GM18499 (cell line): ENCODE measurements at regions not wholly inside any gene's neighbourhood (a gene's known extent, or its start where the extent isn't known, plus 50 kb on each side); places are given as distances from the start of the nearest gene placed in this dataset.

ENCODE experiments used
- ATAC-seq: cut with Tn5 transposase; IDR thresholded peaks from one replicate; pipeline ENCODE4 v1.9.1; 2021; ENCODE audit warnings: moderate number of reproducible peaks; ENCODE audit not compliant: insufficient read depth, unreplicated experiment

DNA sequence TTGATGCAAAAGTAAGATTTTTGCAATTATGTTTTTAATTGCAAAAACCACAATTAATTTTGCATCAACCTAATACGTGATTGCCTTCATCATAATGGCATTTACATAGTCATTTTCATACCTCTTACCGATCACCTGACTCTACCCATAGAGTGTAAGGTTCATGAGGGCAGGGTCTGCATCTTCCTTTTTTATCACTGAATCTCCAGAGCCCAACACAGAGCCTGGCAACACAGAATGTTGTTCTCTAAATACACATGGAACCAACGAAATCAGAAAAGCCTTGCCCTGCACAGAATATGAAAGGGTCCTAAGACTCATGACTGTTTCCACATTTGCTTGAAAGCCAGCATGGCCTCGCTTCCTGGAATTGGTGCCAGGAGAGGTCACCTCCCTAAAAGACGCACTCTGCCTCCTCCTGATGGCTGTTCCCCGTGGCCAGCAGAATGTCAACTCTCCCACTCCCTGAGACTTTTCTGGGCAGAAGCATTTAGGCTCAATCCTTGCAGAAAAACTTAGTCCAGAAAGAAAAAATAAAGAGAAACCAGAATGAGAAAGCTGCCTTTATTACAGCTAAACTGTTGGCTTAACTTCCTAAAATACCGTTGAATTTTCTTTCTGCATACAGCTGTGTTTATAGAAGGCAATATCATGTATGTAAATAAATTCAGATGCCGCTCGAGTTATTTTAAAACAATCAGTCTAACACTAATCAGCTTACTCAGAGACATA lies 327.8 kb upstream of the MAF start:
- ATAC-seq: no peak

DNA sequence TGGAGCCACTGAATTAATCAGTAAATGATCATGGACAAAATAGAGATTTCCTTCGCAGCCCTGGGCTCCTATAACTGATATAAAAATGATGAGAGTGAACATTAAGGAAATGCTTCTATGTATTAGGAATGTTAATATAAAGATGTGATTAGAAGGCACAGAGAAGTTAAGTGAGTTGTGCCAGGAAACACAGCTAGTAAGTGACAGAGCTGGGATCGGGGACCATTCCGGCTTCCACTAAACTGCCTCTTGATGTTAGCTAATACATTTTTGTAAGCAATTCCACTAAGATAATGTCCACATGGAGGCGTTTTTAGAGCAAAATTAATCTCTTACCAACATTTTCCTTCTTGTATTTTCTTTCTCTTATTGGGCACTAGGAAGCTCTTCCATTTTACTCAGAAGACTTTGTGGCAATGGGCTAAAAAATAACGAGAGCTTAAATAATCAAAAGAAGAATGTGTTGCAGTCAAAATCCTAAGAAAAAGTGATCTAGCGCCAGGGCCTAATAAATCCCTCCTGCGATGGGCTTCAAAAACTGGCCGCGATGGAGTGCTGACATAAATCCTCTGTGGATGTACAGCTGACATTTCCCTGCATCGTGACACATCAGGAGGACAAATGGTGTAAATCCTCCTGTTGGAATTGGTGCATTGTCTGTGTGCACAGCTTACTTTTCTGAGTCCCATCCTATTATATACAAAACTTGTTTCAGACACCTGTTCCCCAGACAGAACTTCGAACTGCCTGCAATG lies 326.1 kb upstream of the MAF start:
- ATAC-seq: no peak

DNA sequence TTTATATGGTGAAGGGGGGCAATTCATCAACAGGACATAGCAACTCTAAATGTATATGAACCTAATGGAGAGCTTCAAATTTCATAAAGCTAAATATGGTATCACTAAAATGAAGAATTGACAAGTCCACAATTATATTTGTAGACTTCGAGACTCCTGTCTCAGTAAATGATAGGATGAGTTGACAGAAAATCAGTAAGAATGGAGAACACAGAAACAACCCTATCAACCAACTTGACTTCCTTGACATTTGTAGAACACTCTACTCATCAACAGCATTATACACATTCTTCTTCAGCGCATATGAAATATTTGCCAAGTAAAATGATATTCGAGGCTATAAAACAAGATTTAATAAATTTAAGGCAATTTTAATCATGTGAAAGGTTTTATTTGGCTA lies 322.9 kb upstream of the MAF start:
- ATAC-seq: no peak

DNA sequence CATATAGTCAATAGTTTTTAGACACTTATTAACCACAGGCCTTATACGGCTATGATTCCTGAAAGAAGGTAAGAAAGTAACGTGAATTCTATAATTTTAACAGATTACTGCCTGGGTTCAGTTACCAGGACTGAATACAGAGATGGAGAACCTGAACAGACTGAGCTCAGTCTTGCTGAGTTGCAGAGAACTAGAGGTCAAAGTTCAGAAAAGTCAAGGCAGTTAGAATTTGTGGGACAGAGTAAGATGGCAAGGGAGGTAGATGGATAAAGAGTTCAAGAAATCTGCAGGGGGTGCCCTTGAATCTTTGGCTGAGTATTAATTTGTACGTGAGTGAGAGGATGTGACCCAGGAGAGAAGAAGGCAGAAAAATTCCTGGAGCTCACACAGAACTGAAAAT lies 320.1 kb upstream of the MAF start:
- no peak for ATAC-seq

DNA sequence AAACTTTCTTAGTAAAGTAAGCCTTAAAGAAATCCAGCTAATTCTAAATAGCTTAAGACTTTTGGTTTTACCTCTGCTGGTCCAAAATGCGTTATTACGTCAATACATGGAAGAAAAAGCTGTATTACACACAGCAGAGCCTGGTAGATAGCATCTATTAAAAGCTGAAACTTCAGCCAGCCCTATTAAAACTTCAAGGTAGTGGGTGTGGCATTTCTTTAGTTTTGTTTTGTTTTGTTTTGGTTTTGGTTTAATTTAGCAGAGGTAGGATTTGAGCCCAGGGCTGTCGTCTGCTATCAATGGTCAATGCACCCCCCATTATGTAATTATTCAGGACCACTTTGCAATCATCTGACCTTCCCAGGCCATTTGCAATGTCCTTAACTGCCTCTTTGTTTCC lies 318.4 kb upstream of the MAF start:
- no peak for ATAC-seq

DNA sequence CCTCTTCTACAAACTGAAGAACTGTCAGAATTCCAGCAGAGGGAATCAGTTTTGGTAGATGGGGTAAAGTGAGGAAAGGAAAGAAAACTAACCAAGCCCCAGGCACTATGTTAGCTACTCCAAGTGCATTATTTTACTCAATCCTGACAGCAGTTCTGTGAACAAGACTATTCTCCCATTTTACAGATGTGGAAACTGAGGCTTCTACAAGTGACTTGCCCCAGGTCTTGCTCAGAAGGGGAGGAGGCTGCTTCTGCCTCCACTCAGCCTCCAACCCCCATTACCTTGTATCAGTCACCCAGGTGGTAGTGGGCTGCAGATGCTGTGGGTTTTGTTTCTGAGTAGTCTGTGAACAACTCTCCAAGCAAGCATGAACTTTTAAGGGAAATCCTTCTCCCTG lies 315.2 kb upstream of the MAF start:
- no peak for ATAC-seq

DNA sequence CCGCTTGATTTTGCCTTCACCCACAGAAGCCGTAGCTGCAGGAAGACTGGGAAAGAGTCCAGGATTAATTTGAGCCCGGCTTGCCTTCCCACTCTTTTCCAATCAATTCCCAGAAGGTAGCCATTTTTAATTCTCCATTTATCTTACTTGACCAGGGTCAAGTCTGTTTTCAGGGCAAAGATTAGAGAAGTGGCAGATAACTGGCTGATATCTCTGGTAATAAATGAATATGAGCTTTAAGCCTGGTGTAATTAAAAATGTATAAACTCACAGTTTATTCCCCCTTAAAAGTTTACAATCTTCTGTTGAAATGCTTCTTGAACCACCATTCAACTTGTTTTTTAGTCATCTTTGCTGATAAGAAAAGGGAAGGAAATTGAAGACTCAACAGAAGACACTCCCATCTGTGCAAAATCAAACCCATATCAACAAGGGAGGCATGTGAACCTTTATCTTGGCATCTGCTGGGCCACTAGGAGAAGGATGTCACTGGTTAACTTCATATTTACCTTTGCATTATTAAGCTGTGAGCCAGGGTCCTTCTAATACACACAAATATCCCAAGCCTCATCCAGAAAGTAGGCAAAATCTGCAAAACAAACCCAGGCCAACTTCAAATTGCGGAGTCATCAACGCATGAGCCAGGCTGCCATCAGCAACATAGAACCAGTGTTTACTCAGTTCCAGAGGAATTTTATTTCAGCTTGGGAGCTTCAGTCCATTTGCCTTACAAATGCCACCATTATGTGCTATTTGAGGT lies 314.6 kb upstream of the MAF start:
- ATAC-seq: no peak

DNA sequence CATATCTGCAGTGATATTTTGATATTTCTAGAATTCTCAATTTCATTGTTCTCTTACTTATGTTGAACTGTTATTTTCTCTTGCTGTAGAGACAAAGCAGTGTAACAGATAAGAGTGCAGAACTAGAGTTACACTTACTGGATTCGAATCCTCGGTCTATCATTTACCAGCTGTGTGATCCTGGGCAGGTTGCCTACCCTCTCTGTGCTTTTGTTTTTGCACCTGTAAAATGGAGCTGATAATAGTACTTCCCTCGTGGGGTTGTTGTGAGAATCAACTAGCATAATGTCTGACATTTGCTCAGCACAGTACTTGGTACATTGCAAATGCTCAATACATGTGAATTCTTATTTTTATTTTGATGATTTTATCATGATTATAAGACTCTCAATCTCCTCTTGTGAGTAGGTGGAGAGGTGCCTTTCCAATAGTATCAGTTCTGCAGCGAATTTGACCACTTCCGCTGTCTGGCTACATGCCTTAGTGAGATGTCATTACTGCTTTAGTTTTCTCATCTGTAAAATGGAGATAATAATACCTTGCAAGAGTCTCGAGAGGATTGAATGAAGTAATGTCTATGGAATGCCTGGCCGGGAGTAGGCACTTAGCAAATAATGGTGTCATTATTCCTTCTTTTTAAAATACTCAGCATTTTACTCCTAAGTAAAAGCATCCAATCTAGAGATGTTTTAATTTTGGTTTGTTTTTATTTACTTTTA lies 312.2 kb upstream of the MAF start:
- no peak for ATAC-seq

DNA sequence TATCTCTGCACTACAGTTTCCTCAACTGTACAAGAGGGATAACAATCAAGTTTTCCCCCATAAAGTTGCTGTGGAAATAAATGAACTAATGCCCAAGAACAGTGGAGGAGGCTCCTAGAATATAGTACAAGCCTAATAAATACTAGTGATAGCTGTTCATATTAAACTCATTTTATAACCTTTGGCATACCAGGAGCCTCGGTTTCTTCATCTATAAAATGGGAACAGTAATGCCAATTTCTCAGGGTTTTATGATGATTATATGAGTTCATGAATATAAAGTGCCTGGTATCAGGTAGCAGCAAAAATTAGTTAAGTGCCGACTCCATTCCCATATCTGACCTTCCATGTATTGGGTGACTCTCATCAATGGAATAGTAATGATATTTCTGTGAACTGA lies 311.1 kb upstream of the MAF start:
- no peak for ATAC-seq

DNA sequence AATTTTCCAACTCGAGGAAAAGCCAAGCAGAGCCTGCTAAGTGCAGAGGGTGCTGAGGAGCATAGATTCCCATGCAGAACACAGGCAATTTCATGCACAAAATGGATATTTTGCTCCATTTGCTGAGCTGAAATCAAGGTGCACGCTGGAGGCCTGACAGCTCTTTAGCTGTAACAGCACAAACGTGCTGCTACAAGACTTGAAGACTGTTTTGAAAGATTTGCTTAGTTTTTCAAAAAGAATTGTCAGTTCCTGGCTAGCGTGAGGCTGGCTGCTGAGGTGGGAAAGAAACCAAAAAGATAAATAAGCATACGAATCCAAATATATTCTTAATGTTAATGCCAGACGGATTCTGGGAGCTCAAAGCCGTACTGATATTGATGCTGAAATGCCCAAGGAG lies 309.0 kb upstream of the MAF start:
- no peak for ATAC-seq

DNA sequence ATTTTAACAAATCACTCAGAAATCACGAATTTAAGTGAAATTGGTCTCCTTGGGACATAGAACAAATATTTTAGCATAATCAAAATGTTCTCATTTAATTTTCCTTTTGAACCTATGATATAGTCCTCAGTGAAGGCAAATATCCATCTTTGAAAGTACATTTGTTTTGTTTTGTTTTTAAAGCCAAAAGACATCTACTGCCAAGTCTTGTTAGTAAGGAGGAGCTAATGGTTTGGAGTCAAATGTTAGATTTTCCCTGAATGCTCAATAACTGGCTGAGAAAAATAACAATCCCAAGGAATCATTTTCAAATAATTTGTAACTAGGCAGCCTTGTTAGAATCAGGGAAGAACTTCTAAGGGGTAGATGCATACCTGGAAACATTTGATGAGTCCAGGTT lies 302.9 kb upstream of the MAF start:
- ATAC-seq: no peak

DNA sequence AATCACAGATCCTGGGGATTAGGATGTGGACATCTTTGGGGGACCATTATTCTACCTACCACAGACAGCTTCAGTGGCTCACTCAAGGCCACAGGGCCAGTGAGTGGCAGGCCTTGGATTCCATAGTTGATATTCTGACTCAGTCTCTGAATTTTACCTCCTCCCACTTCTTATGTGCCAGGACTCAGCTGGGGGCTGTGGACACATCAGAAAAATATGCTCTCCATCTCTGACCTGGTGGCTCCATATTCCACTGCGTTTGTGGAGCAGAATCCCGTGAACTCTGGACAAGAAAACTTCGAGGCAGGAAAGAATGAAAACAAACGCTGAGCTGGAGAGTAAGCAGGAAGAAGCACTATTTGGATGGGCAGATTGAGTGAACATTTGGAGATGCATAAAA lies 301.8 kb upstream of the MAF start:
- no peak for ATAC-seq

DNA sequence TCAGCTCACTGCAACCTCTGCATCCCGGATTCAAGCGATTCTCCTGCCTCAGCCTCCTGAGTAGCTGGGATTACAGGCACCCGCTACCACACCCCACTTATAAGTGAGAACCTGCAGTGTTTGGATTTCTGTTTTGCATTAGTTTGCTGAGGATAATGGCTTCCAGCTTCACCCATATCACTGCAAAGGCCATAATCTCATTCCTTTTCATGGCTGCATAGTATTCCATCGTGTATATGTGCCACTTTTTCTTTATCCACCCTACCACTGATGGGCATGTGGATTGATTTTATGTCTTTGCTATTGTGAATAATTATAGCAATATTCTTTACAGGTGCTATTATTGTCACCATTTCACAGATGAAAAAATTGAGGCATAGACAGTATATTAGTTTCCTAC lies 301.0 kb upstream of the MAF start:
- no peak for ATAC-seq

DNA sequence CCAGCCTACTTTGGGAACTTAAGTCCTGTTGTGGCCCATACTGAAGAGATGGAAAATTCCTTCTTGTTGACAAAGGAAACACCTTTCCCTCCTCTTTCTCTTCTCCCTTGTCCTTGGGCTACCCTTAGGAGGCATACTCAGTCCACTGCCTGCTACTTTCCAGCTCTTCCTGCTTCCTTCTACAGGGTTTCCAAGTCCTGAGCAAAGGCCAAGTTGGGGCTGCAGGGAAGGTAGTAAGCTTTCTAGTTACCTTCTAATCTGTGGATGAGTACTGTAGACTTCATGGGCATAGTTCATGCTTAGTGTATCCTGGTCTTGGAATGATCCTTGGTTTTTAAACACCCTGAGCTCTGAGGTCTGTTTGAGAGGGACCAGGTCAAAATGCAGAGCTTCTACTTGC lies 299.2 kb upstream of the MAF start:
- ATAC-seq: no peak

DNA sequence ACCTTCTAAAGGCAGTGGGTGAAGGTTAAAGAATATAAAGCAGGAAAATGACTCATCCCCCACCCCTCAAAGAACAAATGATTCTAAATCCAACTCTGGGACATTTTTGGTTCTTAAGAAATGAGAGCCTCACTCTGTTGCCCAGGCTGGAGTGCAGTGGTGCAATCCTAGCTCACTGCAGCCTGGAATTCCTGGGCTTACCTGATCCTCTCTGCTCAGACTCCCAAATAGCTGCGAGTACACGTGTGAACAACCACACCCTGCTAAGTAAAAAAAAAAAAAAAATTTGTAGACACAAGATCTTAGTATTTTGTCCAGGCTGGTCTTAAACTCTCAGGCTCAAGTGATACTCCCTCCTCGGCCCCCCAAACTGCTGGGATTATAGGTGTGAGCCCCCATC lies 298.8 kb upstream of the MAF start:
- ATAC-seq: no peak

DNA sequence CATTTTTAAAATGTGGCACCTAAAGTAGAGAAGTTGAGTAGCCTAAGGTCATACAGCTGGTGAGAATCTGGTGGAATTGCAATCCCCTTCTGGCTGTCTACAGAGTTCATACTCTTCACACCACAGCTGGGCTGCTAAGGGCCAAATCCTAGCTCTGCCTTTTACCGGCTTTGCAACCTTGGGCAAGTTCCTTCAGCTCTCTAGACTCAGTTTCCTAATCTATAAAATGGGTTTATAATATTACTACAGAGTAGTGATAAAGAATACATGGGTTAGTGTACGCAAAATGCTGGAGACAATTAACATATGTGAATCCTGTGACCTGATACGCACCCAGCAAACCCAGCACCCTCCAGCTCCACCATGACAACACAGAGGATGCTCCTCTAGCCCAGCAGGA lies 298.2 kb upstream of the MAF start:
- no peak for ATAC-seq

DNA sequence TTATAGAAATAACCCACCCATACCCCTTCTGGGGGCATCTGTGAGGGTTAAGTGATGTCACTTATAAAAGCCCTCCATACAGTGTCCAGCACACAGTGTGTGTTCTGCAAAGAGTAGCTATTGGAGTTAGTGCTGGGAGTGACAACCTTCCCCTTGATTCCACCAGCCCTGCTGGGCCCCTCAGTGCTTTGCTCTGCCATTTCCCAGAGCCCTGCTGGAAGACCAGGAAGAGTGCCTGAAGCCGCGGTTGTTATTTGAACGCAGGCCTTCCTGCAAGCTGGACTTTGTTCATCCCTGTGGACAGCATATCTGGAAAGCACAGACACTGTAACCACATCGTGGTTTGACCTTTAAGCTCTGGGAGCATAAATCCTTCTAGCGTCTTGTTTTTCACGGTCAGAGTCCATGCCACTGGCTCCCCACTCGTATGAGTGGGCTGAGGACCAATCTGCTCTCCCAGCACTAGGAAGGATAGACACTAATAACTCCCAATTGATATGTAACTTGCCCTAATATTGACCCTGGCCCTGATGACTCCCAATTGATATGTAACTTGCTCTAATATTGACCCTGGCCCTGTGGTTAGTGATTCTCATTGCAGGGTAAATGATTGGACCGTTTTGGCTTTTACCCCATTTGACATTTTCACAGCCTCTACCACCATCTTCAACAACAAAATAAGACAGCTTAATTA lies 297.1 kb upstream of the MAF start:
- ATAC-seq: no peak

DNA sequence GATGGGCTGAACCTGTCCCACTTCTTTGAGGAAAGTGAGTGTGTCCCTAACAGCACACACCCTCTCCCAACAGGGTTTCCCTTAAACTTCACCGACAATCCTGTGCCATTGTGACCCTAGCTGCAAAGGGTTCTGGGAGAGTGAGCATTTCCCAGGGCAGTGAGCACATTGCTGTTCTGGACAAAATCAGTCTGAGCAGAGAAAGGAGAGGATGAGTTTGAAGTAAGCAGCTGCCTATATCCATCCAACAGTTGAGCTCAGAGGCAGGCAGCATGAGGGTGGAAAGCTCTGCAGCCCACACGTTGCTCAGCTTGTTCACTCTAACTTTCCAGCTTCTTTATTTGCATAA lies 296.5 kb upstream of the MAF start:
- no peak for ATAC-seq

DNA sequence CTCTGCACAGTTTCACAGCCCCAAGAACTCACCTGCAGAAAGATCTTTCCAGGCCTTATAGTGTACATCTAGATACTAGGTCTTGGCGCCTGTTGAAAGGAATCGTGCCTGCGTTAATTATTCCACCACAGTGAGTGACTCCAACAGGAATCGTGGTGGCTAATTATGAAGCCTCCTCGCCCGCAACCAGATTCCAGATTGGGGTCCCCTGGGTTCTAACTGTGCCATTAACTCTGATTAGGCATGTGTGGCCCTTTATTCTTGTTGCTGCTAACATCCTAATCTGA lies 295.3 kb upstream of the MAF start:
- ATAC-seq: no peak

DNA sequence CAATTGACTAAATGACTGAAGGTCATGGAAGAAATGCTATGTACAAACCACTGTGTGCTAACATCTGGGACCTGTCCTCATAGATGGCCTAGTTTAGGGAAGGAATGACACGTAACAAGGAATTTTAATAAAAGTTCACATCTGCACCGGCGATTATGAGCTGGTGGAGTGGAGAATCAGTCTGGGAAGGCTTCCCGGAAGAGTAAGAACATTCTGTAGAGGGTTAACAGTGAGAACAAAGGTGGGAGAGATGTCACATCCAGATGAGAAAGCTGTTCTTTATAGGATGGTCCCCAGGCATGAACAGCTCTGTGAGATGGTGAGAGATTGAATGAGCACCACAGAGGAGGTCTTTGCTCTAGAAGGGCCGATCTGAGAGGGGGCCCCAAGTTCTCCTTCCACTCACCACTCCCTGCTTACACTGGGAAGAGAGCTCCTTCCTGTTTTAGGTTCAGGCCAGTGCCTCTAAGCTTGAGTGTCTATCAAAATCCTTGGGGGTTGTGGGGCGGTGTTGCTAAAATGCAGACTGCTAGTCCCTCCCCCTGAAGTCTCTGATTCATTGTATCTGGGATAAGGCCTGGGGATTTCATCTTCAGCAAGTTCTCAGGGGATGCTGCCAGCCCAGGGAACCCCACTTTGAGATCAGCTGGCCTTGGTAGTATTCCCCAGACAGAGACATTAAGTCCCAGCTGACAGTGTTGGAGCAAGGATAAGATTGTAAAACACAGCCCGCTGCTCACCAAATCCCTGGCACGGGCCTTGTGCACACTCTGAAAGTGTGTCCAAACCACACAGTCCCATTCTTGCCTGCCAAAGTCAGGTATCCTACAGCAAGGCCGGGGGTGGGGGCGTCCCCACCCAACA lies 294.7 kb upstream of the MAF start:
- ATAC-seq: no peak
